KMS-11 (cell line): ENCODE measurements at regions not wholly inside any gene's neighbourhood (a gene's known extent, or its start where the extent isn't known, plus 50 kb on each side); places are given as distances from the start of the nearest gene placed in this dataset.

Experiments
- H2AFZ ChIP-seq: fragments of 200-600 bp; sonication (generic); 2 replicates; pipeline ENCODE4 v1.6.1; 2016; ENCODE audit warnings: antibody characterized with exemption, mixed run types, low read depth
- H3K27ac ChIP-seq: fragments of 200-600 bp; sonication (generic); 2 replicates; pipeline ENCODE4 v1.6.1; 2016; ENCODE audit warnings: mild to moderate bottlenecking, mixed run types
- H3K27me3 ChIP-seq: fragments of 200-600 bp; sonication (generic); 2 replicates; pipeline ENCODE4 v1.6.1; 2017; ENCODE audit warnings: mild to moderate bottlenecking, low read depth, mixed run types, moderate library complexity; ENCODE audit not compliant: insufficient read depth
- H3K36me3 ChIP-seq: fragments of 200-600 bp; sonication (generic); 2 replicates; pipeline ENCODE4 v1.6.1; 2017; ENCODE audit warnings: mild to moderate bottlenecking, mixed run types; ENCODE audit not compliant: insufficient read depth
- H3K4me1 ChIP-seq: fragments of 200-600 bp; sonication (generic); 2 replicates; pipeline ENCODE4 v1.6.1; 2016; ENCODE audit warnings: mild to moderate bottlenecking, low read depth, mixed run types; ENCODE audit not compliant: poor library complexity, severe bottlenecking
- H3K4me2 ChIP-seq: fragments of 200-600 bp; sonication (generic); 2 replicates; pipeline ENCODE4 v1.7.0; 2016; ENCODE audit warnings: mild to moderate bottlenecking, mixed run types
- H3K4me3 ChIP-seq: fragments of 200-600 bp; sonication (generic); IDR thresholded peaks from 2 replicates; pipeline ENCODE4 v1.6.1; 2017; ENCODE audit warnings: low read depth, low read length, mixed read lengths; ENCODE audit not compliant: insufficient read depth
- H3K79me2 ChIP-seq: fragments of 200-600 bp; sonication (generic); 2 replicates; pipeline ENCODE4 v1.6.1; 2016; ENCODE audit warnings: low read depth, mixed run types; ENCODE audit not compliant: insufficient read depth
- H3K9ac ChIP-seq: fragments of 200-600 bp; sonication (generic); 2 replicates; pipeline ENCODE4 v1.6.1; 2016; ENCODE audit warnings: mild to moderate bottlenecking, mixed run types
- H4K20me1 ChIP-seq: fragments of 200-600 bp; sonication (generic); 2 replicates; pipeline ENCODE4 v1.6.1; 2016; ENCODE audit warnings: mild to moderate bottlenecking, mixed run types; ENCODE audit not compliant: insufficient read depth
- TF ChIP-seq, protein P1 (sequence below): fragments of 200-600 bp; sonication (generic); conservative IDR thresholded peaks from 2 replicates; pipeline ENCODE4 v1.6.1; 2017; ENCODE audit warnings: low read depth, mild to moderate bottlenecking, antibody characterized with exemption, low read length, moderate library complexity, mixed read lengths

DNA sequence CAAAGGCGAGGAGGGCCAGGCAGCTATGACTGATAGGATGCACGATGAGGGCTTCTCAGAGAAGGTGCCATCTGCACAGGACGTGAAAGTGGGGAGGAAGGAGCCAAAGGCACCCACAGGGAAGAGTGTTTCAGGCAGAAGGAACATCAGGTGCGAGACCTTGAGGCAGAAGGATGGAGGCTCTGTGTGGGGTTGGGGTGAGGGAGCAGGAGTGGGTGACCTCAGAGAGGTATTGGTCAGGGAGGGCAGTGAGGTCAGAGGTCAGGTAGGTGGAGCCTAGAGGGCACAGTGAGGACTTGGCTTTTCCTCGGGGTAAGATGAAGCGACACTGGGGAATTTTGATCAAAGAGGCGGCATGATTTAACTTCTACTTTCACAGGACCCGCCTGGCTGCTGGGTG, 64.7 kb upstream of the XPA start:
- Histone ChIP-seq H3K9ac (no peak overlapping the region), H3K36me3 (no peaks in the 10 kb centered on the region), H3K79me2 (no peaks in the 10 kb centered on the region), H3K4me3 (no peak overlapping the region), H3K4me2 (no peak overlapping the region), H3K27me3 (no peaks in the 10 kb centered on the region), H2AFZ (no peak overlapping the region), H4K20me1 (no peaks in the 10 kb centered on the region), H3K27ac (no peak overlapping the region), H3K4me1 (no peaks in the 10 kb centered on the region)
- TF ChIP-seq, protein P1, sequence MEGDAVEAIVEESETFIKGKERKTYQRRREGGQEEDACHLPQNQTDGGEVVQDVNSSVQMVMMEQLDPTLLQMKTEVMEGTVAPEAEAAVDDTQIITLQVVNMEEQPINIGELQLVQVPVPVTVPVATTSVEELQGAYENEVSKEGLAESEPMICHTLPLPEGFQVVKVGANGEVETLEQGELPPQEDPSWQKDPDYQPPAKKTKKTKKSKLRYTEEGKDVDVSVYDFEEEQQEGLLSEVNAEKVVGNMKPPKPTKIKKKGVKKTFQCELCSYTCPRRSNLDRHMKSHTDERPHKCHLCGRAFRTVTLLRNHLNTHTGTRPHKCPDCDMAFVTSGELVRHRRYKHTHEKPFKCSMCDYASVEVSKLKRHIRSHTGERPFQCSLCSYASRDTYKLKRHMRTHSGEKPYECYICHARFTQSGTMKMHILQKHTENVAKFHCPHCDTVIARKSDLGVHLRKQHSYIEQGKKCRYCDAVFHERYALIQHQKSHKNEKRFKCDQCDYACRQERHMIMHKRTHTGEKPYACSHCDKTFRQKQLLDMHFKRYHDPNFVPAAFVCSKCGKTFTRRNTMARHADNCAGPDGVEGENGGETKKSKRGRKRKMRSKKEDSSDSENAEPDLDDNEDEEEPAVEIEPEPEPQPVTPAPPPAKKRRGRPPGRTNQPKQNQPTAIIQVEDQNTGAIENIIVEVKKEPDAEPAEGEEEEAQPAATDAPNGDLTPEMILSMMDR, result no peak

DNA sequence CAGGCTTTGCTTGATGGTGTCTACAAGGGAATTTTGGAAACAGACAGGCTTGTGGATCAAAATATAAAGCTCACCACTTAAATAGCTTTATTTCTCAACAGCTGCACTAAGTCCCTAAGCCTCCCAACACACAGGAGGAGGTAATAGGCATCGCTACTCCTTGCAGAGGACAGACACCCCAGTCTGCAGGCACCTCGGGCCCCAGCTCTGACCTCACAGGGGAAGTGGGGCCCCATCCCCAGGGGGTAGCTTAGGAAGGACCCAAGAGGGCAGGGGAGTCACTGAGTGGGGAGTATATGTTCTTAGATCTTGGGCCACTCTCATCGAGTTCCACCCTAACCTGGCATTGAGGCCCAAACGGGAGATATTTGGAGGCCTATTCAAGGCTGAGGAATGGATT, 66.7 kb upstream of the XPA start:
- Histone ChIP-seq H4K20me1 (no peaks in the 10 kb centered on the region), H3K9ac (no peak overlapping the region), H2AFZ (no peak overlapping the region), H3K36me3 (no peaks in the 10 kb centered on the region), H3K4me3 (no peak overlapping the region), H3K4me1 (no peaks in the 10 kb centered on the region), H3K27me3 (no peaks in the 10 kb centered on the region), H3K27ac (no peak overlapping the region), H3K79me2 (no peaks in the 10 kb centered on the region), H3K4me2 (no peak overlapping the region)
- TF ChIP-seq, protein P1, result no peak

DNA sequence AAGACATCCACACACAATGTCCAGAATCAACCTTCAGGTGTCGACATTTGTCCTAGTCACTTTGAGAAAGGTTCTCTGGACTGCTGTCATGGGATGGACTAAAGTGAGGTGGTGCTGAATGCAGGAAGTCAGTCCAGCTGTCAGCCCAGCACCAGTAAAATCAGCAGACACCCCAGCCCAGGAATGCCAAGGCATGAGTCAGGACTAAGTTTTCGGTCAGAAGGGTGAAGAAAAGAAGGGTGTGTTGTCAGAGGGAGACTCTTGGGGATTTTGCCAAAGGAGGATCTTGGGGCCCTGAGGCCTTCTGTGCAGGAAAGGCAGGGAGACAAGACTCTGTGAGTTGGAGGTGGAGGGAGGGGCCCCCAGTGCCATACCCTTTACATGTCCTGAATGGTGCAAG, 69.0 kb upstream of the XPA start:
- no peak overlapping the region for H2AFZ ChIP-seq

DNA sequence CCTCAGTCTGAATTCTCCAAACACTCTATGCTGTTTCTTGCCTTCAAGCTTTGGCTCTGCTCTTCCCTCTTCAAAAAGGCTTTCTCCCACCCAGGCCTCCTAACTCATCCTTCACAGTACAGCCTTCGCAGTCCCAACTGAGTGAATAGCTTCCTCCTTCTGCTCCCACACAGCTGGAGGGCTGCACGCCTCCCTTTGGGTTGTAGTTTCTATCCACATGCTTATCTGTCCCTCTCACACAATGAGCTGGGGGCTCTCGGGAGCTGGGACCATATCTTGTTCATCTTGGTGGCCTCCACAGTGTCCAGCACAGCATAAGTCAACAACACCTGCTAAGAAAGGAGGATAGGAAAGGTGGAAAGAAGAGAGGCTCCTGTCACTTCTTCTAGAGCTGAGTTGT, 69.5 kb upstream of the XPA start:
- H3K79me2 ChIP-seq, result no peaks in the 10 kb centered on the region
- TF ChIP-seq, protein P1, result no peak
- H3K27me3 ChIP-seq, result no peaks in the 10 kb centered on the region
- H3K36me3 ChIP-seq, result no peaks in the 10 kb centered on the region
- H3K4me1 ChIP-seq, result no peaks in the 10 kb centered on the region
- H4K20me1 ChIP-seq, result no peaks in the 10 kb centered on the region
- no peak overlapping the region for H3K4me2 ChIP-seq
- no peak overlapping the region for H3K27ac ChIP-seq
- no peak overlapping the region for H3K4me3 ChIP-seq
- no peak overlapping the region for H2AFZ ChIP-seq
- H3K9ac ChIP-seq, result no peak overlapping the region

More for the DNA sequence above, 69.0 kb upstream of the XPA start:
- Histone ChIP-seq H4K20me1 (no peaks in the 10 kb centered on the region), H3K27me3 (no peaks in the 10 kb centered on the region), H3K4me2 (no peak overlapping the region), H3K27ac (no peak overlapping the region), H3K36me3 (no peaks in the 10 kb centered on the region), H3K4me1 (no peaks in the 10 kb centered on the region), H3K79me2 (no peaks in the 10 kb centered on the region), H3K4me3 (no peak overlapping the region), H3K9ac (no peak overlapping the region)
- TF ChIP-seq, protein P1, result no peak
